Liver (tissue), 2 donors: ENCODE measurements at regions not wholly inside any gene's neighbourhood (a gene's known extent, or its start where the extent isn't known, plus 50 kb on each side); places are given as distances from the start of the nearest gene placed in this dataset.

Experiments
- MAX ChIP-seq: IDR thresholded peaks from 2 replicates; pipeline ENCODE4 v1.6.1; 2016; ENCODE audit warnings: antibody characterized with exemption
- TF ChIP-seq, protein P1 (sequence below): fragments of 150-350 bp; IDR thresholded peaks from 2 replicates; pipeline ENCODE4 v1.5.1; 2017; ENCODE audit warnings: improper control_type of control experiment, low read depth, low read length; ENCODE audit not compliant: missing input control
- donor health status: healthy.

DNA sequence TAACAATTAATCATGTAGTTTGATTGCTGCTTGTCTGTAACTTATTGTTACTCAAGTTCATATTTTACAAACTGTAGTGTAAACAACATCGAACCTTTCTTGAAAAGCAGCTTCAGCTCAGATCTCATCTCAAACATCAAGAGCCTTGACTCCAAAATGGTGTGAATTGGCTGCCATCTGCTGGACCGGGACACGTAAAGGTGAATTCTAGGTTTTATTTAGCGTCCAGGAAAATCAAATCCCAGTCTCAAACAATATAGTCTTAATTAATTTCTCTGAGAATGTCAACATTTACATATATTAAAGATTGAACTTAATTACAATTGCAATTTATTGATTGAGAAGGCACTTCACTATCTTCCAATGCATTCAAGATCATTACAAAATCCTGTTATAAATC is 453.0 kb downstream of the GALR1 start:
- TF ChIP-seq, protein P1, sequence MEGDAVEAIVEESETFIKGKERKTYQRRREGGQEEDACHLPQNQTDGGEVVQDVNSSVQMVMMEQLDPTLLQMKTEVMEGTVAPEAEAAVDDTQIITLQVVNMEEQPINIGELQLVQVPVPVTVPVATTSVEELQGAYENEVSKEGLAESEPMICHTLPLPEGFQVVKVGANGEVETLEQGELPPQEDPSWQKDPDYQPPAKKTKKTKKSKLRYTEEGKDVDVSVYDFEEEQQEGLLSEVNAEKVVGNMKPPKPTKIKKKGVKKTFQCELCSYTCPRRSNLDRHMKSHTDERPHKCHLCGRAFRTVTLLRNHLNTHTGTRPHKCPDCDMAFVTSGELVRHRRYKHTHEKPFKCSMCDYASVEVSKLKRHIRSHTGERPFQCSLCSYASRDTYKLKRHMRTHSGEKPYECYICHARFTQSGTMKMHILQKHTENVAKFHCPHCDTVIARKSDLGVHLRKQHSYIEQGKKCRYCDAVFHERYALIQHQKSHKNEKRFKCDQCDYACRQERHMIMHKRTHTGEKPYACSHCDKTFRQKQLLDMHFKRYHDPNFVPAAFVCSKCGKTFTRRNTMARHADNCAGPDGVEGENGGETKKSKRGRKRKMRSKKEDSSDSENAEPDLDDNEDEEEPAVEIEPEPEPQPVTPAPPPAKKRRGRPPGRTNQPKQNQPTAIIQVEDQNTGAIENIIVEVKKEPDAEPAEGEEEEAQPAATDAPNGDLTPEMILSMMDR = peak; percentile 31
- TF ChIP-seq MAX = no peak
